Type B pancreatic cell (in vitro differentiated cells): ENCODE measurements at regions not wholly inside any gene's neighbourhood (a gene's known extent, or its start where the extent isn't known, plus 50 kb on each side); places are given as distances from the start of the nearest gene placed in this dataset.

Experiments used
- DNase-seq: peaks from one replicate; pipeline ENCODE4 v3.0.0; 2021; ENCODE audit warnings: mixed read lengths; ENCODE audit not compliant: unreplicated experiment; ENCODE audit errors: extremely low spot score
- H3K27ac Mint-ChIP-seq: 2 replicates; pipeline ENCODE4 v1.8.0; 2021; ENCODE audit warnings: mild to moderate bottlenecking, mixed read lengths
- H3K27me3 Mint-ChIP-seq: 2 replicates; pipeline ENCODE4 v1.8.0; 2021; ENCODE audit warnings: mixed read lengths
- H3K36me3 Mint-ChIP-seq: 2 replicates; pipeline ENCODE4 v1.8.0; 2021; ENCODE audit warnings: mixed read lengths
- H3K4me1 Mint-ChIP-seq: one replicate; pipeline ENCODE4 v1.8.0; 2021; ENCODE audit warnings: mixed read lengths; ENCODE audit not compliant: unreplicated experiment
- H3K4me3 Mint-ChIP-seq: 2 replicates; pipeline ENCODE4 v1.8.0; 2021; ENCODE audit warnings: mild to moderate bottlenecking, mixed read lengths
- H3K9me3 Mint-ChIP-seq: 2 replicates; pipeline ENCODE4 v1.8.0; 2021; ENCODE audit warnings: mixed read lengths
- CTCF ChIP-seq: fragments of 200-600 bp; sonication (generic); conservative IDR thresholded peaks from 2 replicates; pipeline ENCODE4 v1.5.0; 2021; ENCODE audit warnings: antibody characterized with exemption, mild to moderate bottlenecking

GRCh38 chr18:53657257-53657656, 567.2 kb downstream of the MBD2 start:
- H3K9me3 Mint-ChIP-seq: peaks cover 4% of the 10 kb centered on the region

GRCh38 chr18:53649621-53650020, 574.8 kb downstream of the MBD2 start:
- DNase-seq: no peak
- H3K9me3 Mint-ChIP-seq: no peaks in the 10 kb centered on the region
- no peak overlapping the region for H3K27ac Mint-ChIP-seq
- no peaks in the 10 kb centered on the region for H3K27me3 Mint-ChIP-seq
- H3K4me1 Mint-ChIP-seq: no peaks in the 10 kb centered on the region
- TF ChIP-seq CTCF: no peak
- no peak overlapping the region for H3K4me3 Mint-ChIP-seq
- H3K36me3 Mint-ChIP-seq: no peaks in the 10 kb centered on the region

More at GRCh38 chr18:53657257-53657656, 567.2 kb downstream of the MBD2 start:
- no peaks in the 10 kb centered on the region for H3K27me3 Mint-ChIP-seq
- H3K27ac Mint-ChIP-seq: no peak overlapping the region
- H3K4me3 Mint-ChIP-seq: no peak overlapping the region
- H3K36me3 Mint-ChIP-seq: no peaks in the 10 kb centered on the region
- TF ChIP-seq CTCF: no peak
- no peaks in the 10 kb centered on the region for H3K4me1 Mint-ChIP-seq
- DNase-seq: no peak

GRCh38 chr18:53644799-53645471, 579.5 kb downstream of the MBD2 start:
- H3K36me3 Mint-ChIP-seq: no peaks in the 10 kb centered on the region
- no peak overlapping the region for H3K27ac Mint-ChIP-seq
- no peak for DNase-seq
- no peak overlapping the region for H3K4me3 Mint-ChIP-seq
- H3K27me3 Mint-ChIP-seq: no peaks in the 10 kb centered on the region
- H3K9me3 Mint-ChIP-seq: peaks cover 4% of the 10 kb centered on the region
- no peaks in the 10 kb centered on the region for H3K4me1 Mint-ChIP-seq
- TF ChIP-seq CTCF: no peak

GRCh38 chr18:53639687-53640086, 584.8 kb downstream of the MBD2 start:
- no peak for DNase-seq
- Mint-ChIP-seq H3K27ac (no peak overlapping the region), H3K27me3 (no peaks in the 10 kb centered on the region), H3K4me1 (no peaks in the 10 kb centered on the region), H3K36me3 (no peaks in the 10 kb centered on the region), H3K4me3 (no peak overlapping the region), H3K9me3 (peaks cover 4% of the 10 kb centered on the region)
- no peak for TF ChIP-seq CTCF

- TF ChIP-seq CTCF: no peak
Measured at GRCh38 chr18:53629337-53629736, 595.1 kb downstream of the MBD2 start.

More at GRCh38 chr18:53629337-53629736, 595.1 kb downstream of the MBD2 start:
- no peak for DNase-seq
- Mint-ChIP-seq H3K27me3 (no peaks in the 10 kb centered on the region), H3K9me3 (peaks cover 3% of the 10 kb centered on the region), H3K27ac (no peak overlapping the region), H3K36me3 (no peaks in the 10 kb centered on the region), H3K4me3 (no peak overlapping the region), H3K4me1 (no peaks in the 10 kb centered on the region)
